Heart left ventricle (tissue), 13 donors: ENCODE measurements at regions not wholly inside any gene's neighbourhood (a gene's known extent, or its start where the extent isn't known, plus 50 kb on each side); places are given as distances from the start of the nearest gene placed in this dataset.

Experiments used
- POLR2A ChIP-seq, 2 donors: fragments of 450-650 bp; IDR thresholded peaks; one replicate each; pipeline ENCODE4 v1.6.1; 2017; ENCODE audit warnings: antibody characterized with exemption in 2 of 2, mild to moderate bottlenecking in 2 of 2, moderate library complexity in 2 of 2
- TF ChIP-seq, protein P1 (sequence below), 12 donors: fragments of 200-600 bp; sonication (generic) in 4 of 12; IDR thresholded peaks; one replicate each; pipeline versions ENCODE4 v1.5.0 to v1.8.0; 2018 to 2022; ENCODE audit warnings: antibody characterized with exemption in 12 of 12, mild to moderate bottlenecking in 5 of 12
- donor health status: ischemic (EF 13 %, LVEDD 7.1; RV severe dilation, severe dysfunction).
- donor health status: DM: no; HTN: yes; CAD: no.
- donor health status: DM: no; HTN: no; CAD: no.
- donor health status: ischemic (EF 25% LVEDD 6.9; RV normal size, moderate dysfunction).
- donor health status: ischemic (EF 25% LVEDD 5.7; RV mildly dilated, moderate dysfunction).
- donor health status: ischemic (EF 35%, LVEDD 5.7; RV mildly dilated, moderate dysfunction).
- donor health status: nonischemic (EF 11% LVEDD 7.7; RV severe dilation, severe dysfunction).
- donor health status: DM: yes; HTN: yes; CAD: no.
- donor health status: PGD.
- donor health status: ischemic (EF 29% LVEDD 5.4; RV normal size, mild dysfunction).
- donor health status: nonischemic (EF 23%, LVEDD 6.1; RV moderate dilation, normal function).

DNA sequence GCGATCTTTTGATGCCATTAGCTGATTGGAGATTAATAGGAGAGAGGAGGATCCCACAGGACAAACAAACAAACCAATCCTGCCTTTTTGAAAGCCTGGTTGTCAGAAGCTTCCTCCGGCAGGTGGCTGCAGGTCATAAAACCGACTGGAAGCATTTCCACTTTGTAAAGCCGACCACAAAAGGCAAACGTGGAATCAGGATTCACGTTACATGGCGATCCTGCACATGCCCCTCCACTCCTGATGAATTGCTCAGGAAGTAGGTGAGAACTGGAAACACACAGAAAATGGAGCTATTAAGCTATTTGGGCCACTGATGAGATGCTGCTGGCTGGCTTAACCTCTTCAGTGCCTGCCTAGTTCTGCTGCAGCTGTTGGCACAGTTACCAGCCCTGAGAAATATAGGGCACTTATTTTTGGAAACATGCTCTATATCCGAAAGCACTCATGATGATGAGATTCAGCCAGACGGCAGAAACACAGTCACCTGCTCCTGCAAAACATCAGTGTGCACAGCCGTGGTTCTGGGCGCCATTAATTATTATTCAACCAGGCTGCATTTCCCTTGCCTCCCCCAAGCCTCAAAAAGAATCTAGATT, 110.3 kb upstream of the ST6GAL2 start:
- TF ChIP-seq, protein P1, sequence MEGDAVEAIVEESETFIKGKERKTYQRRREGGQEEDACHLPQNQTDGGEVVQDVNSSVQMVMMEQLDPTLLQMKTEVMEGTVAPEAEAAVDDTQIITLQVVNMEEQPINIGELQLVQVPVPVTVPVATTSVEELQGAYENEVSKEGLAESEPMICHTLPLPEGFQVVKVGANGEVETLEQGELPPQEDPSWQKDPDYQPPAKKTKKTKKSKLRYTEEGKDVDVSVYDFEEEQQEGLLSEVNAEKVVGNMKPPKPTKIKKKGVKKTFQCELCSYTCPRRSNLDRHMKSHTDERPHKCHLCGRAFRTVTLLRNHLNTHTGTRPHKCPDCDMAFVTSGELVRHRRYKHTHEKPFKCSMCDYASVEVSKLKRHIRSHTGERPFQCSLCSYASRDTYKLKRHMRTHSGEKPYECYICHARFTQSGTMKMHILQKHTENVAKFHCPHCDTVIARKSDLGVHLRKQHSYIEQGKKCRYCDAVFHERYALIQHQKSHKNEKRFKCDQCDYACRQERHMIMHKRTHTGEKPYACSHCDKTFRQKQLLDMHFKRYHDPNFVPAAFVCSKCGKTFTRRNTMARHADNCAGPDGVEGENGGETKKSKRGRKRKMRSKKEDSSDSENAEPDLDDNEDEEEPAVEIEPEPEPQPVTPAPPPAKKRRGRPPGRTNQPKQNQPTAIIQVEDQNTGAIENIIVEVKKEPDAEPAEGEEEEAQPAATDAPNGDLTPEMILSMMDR (IDR thresholded peaks at IDR 0.05): no peak
- no peak for TF ChIP-seq POLR2A (IDR thresholded peaks at IDR 0.05)
